GM12878 (cell line): ENCODE measurements at regions not wholly inside any gene's neighbourhood (a gene's known extent, or its start where the extent isn't known, plus 50 kb on each side); places are given as distances from the start of the nearest gene placed in this dataset.

Experiments
- ATAC-seq: fragments of 200-7000 bp; cut with Tn5 transposase; 3 replicates; pipeline ENCODE4 v1.9.1; 2020; ENCODE audit warnings: mild to moderate bottlenecking, moderate library complexity
- BruUV-seq: library from RNA; stranded (reverse); fragments of 400-500 nt; replicated peaks from 2 replicates; lab custom pipeline; 2021; lab: Mats Ljungman, UMichigan
- CTCF ChIA-PET: fragments of 300-600 bp; sonication (Branson Sonifier 250); formaldehyde crosslinking; extraction: SDS; loops from one replicate; lab custom pipeline; 2021; ENCODE audit warnings: inconsistent platforms; lab: Yijun Ruan, JAX
- POLR2A ChIA-PET: fragments of 350-600 bp; formaldehyde crosslinking; extraction: SDS; loops from one replicate; lab custom pipeline; 2021; ENCODE audit warnings: inconsistent platforms; lab: Charles Lee
- RAD21 ChIA-PET: fragments of 300-600 bp; sonication (Branson Sonifier 250); formaldehyde crosslinking; loops from one replicate; lab custom pipeline; 2023; ENCODE audit warnings: antibody characterized with exemption; ENCODE audit not compliant: unreplicated experiment; lab: Charles Lee
- SMC1A ChIA-PET: fragments of 300-600 bp; sonication (Branson Sonifier 250); formaldehyde crosslinking; loops from one replicate; lab custom pipeline; 2023; ENCODE audit not compliant: unreplicated experiment, uncharacterized antibody; lab: Charles Lee
- DNase-seq: peaks from one replicate; pipeline ENCODE4 v3.0.0-alpha.2; 2011; ENCODE audit warnings: low read depth, low spot score
- FAIRE-seq: peaks from 3 replicates; lab custom pipeline; 2011; peaks lifted over from hg19 to GRCh38; lab: Jason Lieb, UNC
- H2AFZ ChIP-seq: 2 replicates; pipeline ENCODE4 v1.6.0; 2011; ENCODE audit warnings: low read depth, low read length, control low read depth; ENCODE audit not compliant: control insufficient read depth
- H3K27ac ChIP-seq: 2 replicates; pipeline ENCODE4 v1.5.1; 2011; ENCODE audit warnings: control low read depth; ENCODE audit not compliant: control insufficient read depth, insufficient read depth
- H3K27me3 ChIP-seq, 2 experiments: replicated peaks in 1 of 2; 2 replicates each; pipeline versions ENCODE4 v1.6.0 to v1.6.1; 2011; ENCODE audit warnings: low read length in 1 of 2; ENCODE audit not compliant: control insufficient read depth in 2 of 2, insufficient read depth in 2 of 2
- H3K36me3 ChIP-seq, 2 experiments: 2 replicates each; pipeline ENCODE4 v1.5.1; 2011; ENCODE audit warnings: low read length in 1 of 2; ENCODE audit not compliant: control insufficient read depth in 2 of 2, insufficient read depth in 2 of 2
- H3K4me1 ChIP-seq: 2 replicates; pipeline ENCODE4 v1.6.1; 2011; ENCODE audit warnings: mild to moderate bottlenecking, low read length, moderate library complexity, mixed read lengths; ENCODE audit not compliant: control insufficient read depth, insufficient read depth
- H3K4me2 ChIP-seq: 2 replicates; pipeline ENCODE4 v1.6.0; 2011; ENCODE audit warnings: control low read depth; ENCODE audit not compliant: control insufficient read depth, insufficient read depth
- H3K4me3 ChIP-seq: fragments of 200-600 bp; sonication (generic); 2 replicates; pipeline ENCODE4 v1.5.1; 2016
- H3K79me2 ChIP-seq: 2 replicates; pipeline ENCODE4 v1.6.0; 2011; ENCODE audit warnings: low read length; ENCODE audit not compliant: control insufficient read depth, insufficient read depth
- H3K9ac ChIP-seq: 2 replicates; pipeline ENCODE4 v1.8.0; 2011; ENCODE audit warnings: low read length, control low read depth, mixed read lengths; ENCODE audit not compliant: control insufficient read depth, insufficient read depth
- H3K9me3 ChIP-seq: replicated peaks from 3 replicates; pipeline ENCODE4 v1.5.1; 2011; ENCODE audit warnings: mild to moderate bottlenecking, low read length; ENCODE audit not compliant: control insufficient read depth, insufficient read depth
- H4K20me1 ChIP-seq: 2 replicates; pipeline ENCODE4 v1.6.0; 2011; ENCODE audit not compliant: control insufficient read depth, insufficient read depth
- CHD4 ChIP-seq: fragments of 200-600 bp; sonication (generic); IDR thresholded peaks from 2 replicates; pipeline ENCODE4 v1.6.1; 2016; ENCODE audit warnings: mild to moderate bottlenecking
- FOXM1 ChIP-seq: IDR thresholded peaks from 2 replicates; pipeline ENCODE4 v1.6.1; 2012; ENCODE audit warnings: low read depth, mild to moderate bottlenecking, inconsistent platforms, low read length, moderate library complexity
- MEF2A ChIP-seq: IDR thresholded peaks from 2 replicates; pipeline ENCODE4 v1.6.1; 2011; ENCODE audit warnings: low read depth, mild to moderate bottlenecking, low read length, moderate library complexity; ENCODE audit not compliant: insufficient read depth
- WGBS: methylation state at CpG from one replicate; pipeline ENCODE4 v1.1.6; 2016; ENCODE audit warnings: low lambda C conversion rate; ENCODE audit not compliant: insufficient replicate concordance, insufficient coverage; ENCODE audit errors: missing lambda C conversion rate; 5-methylcytosine and 5-hydroxymethylcytosine counted together
- in situ Hi-C: fragments of 300-500 bp; cut with MboI; formaldehyde crosslinking; loops from 9 replicates; pipeline ENCODE4 v1.14.3; 2018; ENCODE audit warnings: mixed read lengths
- intact Hi-C: fragments of 100-400 bp; cut with micrococcal nuclease; formaldehyde crosslinking; loops from one replicate; pipeline ENCODE4 v1.14.2; 2022; ENCODE audit not compliant: unreplicated experiment
- TF ChIP-seq, protein P1 (sequence below): IDR thresholded peaks from 2 replicates; pipeline ENCODE4 v1.6.1; 2011; ENCODE audit warnings: mild to moderate bottlenecking, low read depth, low read length, moderate library complexity; ENCODE audit not compliant: insufficient replicate concordance
- TF ChIP-seq, protein P2 (sequence below): IDR thresholded peaks from 2 replicates; pipeline ENCODE4 v1.6.1; 2012; ENCODE audit warnings: low read length, inconsistent platforms
- TF ChIP-seq, protein P3 (sequence below): IDR thresholded peaks from 2 replicates; pipeline ENCODE4 v1.6.1; 2012; ENCODE audit warnings: low read depth, low read length, improper control_type of control experiment
- TF ChIP-seq, protein P4 (sequence below): IDR thresholded peaks from 2 replicates; pipeline ENCODE4 v1.6.1; 2012; ENCODE audit warnings: low read depth, low read length, improper control_type of control experiment

DNA sequence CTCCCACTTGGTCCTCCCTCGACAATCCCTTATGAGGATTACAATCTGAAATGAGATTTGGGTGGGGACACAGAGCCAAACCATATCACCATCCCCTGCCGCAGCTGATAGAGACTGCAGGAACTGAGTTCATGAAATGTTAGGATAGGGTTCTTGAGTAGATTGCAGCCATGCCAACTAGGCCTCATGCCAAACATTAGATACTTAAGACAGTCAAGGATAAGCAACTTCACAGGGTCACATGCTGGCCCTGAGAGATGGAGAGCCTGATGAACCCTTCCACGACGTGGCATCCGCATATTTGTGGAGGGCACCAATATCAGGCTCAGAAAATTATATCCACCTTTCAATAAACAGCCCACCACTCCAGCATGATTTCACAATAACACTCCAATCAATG is 121.3 kb downstream of the ALDH8A1 start:
- Histone ChIP-seq H3K9me3 (peaks cover 1% of the 10 kb centered on the region; the same call in 2 of the 3 replicates), H3K27me3 (no peaks in the 10 kb centered on the region), H2AFZ (no peak overlapping the region), H3K9ac (no peak overlapping the region), H4K20me1 (no peaks in the 10 kb centered on the region), H3K4me1 (no peaks in the 10 kb centered on the region; the same call in 1 of the 2 replicates), H3K27ac (no peak overlapping the region), H3K4me3 (no peak overlapping the region), H3K79me2 (no peaks in the 10 kb centered on the region), H3K4me2 (no peak overlapping the region), H3K36me3 (no peaks in the 10 kb centered on the region)
- BruUV-seq: no TSS peak
- POLR2A ChIA-PET: no interaction called here
- WGBS: 74% methylated on average over 5 of the region's 5 CpGs
- intact Hi-C loops (loop anchor here (10.0 kb wide), 1 partner anchor 704 kb away; no protein-coding TSS in a partner anchor), in situ Hi-C loops (no loop called here)
- SMC1A ChIA-PET: no interaction called here
- RAD21 ChIA-PET: no interaction called here
- CTCF ChIA-PET: no interaction called here
- TF ChIP-seq, protein P1, sequence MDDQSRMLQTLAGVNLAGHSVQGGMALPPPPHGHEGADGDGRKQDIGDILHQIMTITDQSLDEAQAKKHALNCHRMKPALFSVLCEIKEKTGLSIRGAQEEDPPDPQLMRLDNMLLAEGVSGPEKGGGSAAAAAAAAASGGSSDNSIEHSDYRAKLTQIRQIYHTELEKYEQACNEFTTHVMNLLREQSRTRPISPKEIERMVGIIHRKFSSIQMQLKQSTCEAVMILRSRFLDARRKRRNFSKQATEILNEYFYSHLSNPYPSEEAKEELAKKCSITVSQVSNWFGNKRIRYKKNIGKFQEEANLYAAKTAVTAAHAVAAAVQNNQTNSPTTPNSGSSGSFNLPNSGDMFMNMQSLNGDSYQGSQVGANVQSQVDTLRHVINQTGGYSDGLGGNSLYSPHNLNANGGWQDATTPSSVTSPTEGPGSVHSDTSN: no peak
- no peak for TF ChIP-seq CHD4
- TF ChIP-seq, protein P2, sequence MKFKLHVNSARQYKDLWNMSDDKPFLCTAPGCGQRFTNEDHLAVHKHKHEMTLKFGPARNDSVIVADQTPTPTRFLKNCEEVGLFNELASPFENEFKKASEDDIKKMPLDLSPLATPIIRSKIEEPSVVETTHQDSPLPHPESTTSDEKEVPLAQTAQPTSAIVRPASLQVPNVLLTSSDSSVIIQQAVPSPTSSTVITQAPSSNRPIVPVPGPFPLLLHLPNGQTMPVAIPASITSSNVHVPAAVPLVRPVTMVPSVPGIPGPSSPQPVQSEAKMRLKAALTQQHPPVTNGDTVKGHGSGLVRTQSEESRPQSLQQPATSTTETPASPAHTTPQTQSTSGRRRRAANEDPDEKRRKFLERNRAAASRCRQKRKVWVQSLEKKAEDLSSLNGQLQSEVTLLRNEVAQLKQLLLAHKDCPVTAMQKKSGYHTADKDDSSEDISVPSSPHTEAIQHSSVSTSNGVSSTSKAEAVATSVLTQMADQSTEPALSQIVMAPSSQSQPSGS: no peak
- no peak for TF ChIP-seq MEF2A
- TF ChIP-seq, protein P3, sequence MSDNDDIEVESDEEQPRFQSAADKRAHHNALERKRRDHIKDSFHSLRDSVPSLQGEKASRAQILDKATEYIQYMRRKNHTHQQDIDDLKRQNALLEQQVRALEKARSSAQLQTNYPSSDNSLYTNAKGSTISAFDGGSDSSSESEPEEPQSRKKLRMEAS: no peak
- TF ChIP-seq, protein P4, sequence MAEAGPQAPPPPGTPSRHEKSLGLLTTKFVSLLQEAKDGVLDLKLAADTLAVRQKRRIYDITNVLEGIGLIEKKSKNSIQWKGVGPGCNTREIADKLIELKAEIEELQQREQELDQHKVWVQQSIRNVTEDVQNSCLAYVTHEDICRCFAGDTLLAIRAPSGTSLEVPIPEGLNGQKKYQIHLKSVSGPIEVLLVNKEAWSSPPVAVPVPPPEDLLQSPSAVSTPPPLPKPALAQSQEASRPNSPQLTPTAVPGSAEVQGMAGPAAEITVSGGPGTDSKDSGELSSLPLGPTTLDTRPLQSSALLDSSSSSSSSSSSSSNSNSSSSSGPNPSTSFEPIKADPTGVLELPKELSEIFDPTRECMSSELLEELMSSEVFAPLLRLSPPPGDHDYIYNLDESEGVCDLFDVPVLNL: no peak
- TF ChIP-seq FOXM1: no peak
- FAIRE-seq (no peak), ATAC-seq (no peak), DNase-seq (no peak)
